ENCODE measurements at regions not wholly inside any gene's neighbourhood (a gene's known extent, or its start where the extent isn't known, plus 50 kb on each side); places are given as distances from the start of the nearest gene placed in this dataset.

DNA sequence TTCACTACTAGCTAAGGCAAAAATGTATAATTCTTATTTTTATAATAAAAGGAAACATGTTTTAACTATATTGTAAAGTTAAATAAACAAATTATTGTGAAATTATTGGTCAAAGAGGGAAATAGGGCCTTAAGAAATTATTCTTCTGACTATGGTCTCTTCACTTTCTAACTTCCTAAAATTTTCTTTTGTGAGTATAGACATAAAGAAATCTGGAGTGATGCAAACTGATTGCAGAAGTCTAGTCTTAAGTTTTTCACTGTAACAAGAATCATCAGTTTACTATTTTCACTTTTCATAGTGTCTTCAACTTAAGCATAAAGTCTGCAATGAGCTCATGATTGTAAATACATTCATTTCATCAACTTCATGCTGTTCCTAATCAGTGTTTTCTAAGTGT, 525.4 kb downstream of the TFEC start:
- TF ChIP-seq, protein P1, sequence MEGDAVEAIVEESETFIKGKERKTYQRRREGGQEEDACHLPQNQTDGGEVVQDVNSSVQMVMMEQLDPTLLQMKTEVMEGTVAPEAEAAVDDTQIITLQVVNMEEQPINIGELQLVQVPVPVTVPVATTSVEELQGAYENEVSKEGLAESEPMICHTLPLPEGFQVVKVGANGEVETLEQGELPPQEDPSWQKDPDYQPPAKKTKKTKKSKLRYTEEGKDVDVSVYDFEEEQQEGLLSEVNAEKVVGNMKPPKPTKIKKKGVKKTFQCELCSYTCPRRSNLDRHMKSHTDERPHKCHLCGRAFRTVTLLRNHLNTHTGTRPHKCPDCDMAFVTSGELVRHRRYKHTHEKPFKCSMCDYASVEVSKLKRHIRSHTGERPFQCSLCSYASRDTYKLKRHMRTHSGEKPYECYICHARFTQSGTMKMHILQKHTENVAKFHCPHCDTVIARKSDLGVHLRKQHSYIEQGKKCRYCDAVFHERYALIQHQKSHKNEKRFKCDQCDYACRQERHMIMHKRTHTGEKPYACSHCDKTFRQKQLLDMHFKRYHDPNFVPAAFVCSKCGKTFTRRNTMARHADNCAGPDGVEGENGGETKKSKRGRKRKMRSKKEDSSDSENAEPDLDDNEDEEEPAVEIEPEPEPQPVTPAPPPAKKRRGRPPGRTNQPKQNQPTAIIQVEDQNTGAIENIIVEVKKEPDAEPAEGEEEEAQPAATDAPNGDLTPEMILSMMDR (IDR thresholded peaks at IDR 0.05) = no peak
- TF ChIP-seq EZH2 (IDR thresholded peaks at IDR 0.05; ENCODE audit: borderline replicate concordance, insufficient read depth, low read depth, low read length, poor library complexity, severe bottlenecking) = no peak
